ENCODE measurements at regions not wholly inside any gene's neighbourhood (a gene's known extent, or its start where the extent isn't known, plus 50 kb on each side); places are given as distances from the start of the nearest gene placed in this dataset.
"Not testable (repeated sequence)": the region's sequence is repeated elsewhere in the genome, so short reads cannot be mapped to it uniquely, and the experiment has no call there.

DNA sequence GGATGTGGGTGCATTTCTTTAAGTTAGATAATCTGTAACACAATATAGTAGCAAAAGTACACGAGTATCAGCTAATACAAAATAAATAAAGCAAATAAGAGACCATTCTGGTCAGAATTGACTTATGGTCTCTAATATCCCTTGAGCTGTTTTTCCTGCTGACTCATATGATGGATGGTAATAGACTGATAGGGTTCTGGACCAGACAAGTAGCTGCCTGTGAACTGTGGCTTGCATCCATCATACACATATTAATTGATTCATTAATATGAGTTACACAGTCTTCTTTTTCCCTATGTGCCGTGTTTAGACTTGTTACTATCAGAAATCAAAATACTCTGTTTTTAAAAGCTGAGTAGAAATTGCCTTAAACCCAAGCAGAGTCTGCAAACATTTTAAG, 762.8 kb downstream of the GATA3 start:
- FAIRE-seq (no peak), DNase-seq (ENCODE audit: insufficient read length) (no peak)
- TF ChIP-seq POLR2AphosphoS5 (IDR thresholded peaks at IDR 0.05; ENCODE audit: low read depth, low read length) (no peak), POLR2A (IDR thresholded peaks at IDR 0.05; ENCODE audit: low read depth, low read length) (no peak), TAF1 (IDR thresholded peaks at IDR 0.05; ENCODE audit: borderline replicate concordance, low read depth, low read length) (no peak)

DNA sequence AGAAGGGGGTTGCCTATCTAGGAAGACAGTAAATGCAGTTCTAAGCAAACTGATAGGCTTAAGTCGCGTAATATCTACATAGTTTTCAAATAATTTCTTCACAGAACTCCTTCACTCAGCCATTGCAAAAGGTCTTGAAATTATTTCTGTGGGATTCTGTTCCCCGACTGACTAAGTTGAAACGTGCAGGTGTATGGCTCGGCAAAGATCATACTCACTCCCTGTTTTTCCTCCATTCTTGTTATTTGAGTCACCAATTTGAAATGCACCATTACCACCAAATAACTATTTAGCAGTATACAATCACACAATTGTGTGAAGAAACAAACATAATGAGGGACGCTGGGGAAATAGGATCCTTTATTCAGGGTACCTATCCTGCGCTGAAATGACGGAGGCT, 771.1 kb downstream of the GATA3 start:
- no peak for DNase-seq (ENCODE audit: insufficient read length)
- FAIRE-seq, result no peak
- TF ChIP-seq TAF1 (IDR thresholded peaks at IDR 0.05; ENCODE audit: borderline replicate concordance, low read depth, low read length), result no peak

DNA sequence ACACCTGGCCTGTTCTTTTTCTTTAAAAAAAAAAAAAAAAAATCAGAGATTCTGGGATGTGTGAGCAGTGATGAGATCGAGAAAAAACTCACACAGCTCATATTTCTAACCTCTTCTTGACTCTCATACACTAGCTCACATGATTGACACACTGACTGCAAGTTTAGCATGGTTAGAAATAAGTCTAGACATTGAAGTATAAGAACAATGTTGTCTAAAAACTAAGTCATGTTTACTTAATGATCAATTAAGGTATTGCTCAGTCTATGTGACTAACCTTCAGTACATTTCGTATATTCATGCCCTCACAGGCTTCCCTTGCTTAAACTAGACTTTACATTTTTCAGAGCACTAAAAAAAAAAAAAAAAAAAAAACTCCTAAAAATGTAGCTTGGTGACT, 775.1 kb downstream of the GATA3 start:
- FAIRE-seq, result no peak
- no peak for DNase-seq (ENCODE audit: insufficient read length)
- TF ChIP-seq POLR2AphosphoS5 (IDR thresholded peaks at IDR 0.05; ENCODE audit: low read depth, low read length) (no peak), TAF1 (IDR thresholded peaks at IDR 0.05; ENCODE audit: borderline replicate concordance, low read depth, low read length) (no peak), POLR2A (IDR thresholded peaks at IDR 0.05; ENCODE audit: low read depth, low read length) (no peak)

DNA sequence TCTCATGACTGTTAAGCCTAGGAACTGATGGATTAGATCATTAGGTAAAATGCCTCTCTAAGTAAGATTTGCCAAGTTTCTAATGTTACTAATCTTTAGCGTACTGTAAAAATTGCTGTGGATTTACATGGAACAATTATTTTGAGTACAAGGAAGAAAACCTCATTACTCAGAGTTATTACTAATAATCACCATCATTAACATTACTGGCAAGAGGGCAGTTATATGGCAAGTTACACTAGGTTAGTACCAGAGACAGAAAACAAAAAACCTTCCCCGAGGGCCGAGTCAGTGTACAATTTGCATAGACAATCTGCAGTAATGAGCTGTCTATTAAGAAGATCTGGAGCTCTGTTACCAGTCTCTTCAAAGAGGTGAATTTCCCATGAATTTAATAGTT, 775.6 kb downstream of the GATA3 start:
- DNase-seq (ENCODE audit: insufficient read length) (no peak), FAIRE-seq (no peak)
- no peak for TF ChIP-seq POLR2A (IDR thresholded peaks at IDR 0.05; ENCODE audit: low read depth, low read length)
- TF ChIP-seq TAF1 (IDR thresholded peaks at IDR 0.05; ENCODE audit: borderline replicate concordance, low read depth, low read length), result no peak
- TF ChIP-seq POLR2AphosphoS5 (IDR thresholded peaks at IDR 0.05; ENCODE audit: low read depth, low read length), result no peak

DNA sequence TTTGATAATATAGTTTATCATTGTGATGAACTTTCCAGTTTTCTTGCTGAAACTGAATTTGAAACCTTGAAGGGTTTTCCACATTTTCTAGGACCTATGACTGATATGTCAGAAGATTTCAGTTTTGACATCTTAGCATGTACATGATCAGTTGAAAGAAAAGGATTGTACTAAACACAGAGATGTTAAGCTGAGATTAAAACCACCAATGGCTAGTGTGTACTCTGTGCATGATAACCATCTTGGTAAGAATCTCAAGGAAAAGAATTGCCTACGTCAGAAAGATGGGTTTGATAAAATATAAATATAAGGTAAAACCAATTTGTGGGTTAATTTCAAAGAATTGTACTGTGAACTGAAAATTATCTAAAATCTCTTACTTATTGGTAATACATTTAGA, 776.4 kb downstream of the GATA3 start:
- TF ChIP-seq POLR2AphosphoS5 (IDR thresholded peaks at IDR 0.05; ENCODE audit: low read depth, low read length), result no peak
- TF ChIP-seq TAF1 (IDR thresholded peaks at IDR 0.05; ENCODE audit: borderline replicate concordance, low read depth, low read length), result no peak
- no peak for TF ChIP-seq POLR2A (IDR thresholded peaks at IDR 0.05; ENCODE audit: low read depth, low read length)
- DNase-seq (ENCODE audit: insufficient read length) (no peak), FAIRE-seq (no peak)

DNA sequence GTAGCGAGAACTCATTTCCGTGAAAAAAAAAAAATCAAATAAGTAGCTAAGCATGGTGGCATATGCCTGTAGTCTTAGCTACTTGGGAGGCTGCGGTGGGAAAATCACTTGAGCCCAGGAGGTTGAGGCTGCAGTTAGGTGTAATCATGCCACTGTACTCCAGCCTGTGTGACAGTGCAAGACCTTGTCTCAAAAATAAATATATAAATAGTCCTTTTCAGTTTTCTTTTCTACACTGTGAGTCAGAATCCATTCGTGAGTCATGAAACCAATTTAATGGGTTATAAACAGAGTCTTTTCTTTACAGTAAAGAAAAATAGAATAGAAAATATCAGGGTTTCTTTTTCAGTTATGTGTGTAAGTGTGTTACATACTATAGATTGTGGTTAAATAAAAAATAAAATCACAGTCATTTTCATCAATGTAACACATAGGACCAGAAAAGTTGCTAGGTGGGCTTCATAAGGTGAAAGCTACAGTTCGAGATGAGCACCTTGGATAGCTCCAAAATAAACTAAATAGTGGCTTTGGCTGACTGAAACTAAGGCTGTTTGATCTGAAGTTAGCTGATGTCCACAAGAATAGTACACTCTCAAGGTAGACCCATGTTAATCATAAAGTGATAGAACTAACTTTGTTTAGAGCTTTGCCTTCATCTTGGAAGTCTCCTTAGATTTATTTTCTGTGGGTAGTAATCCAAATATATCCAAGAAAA, 781.1 kb downstream of the GATA3 start:
- no peak for DNase-seq (ENCODE audit: insufficient read length)
- no peak for FAIRE-seq
- TF ChIP-seq POLR2AphosphoS5 (IDR thresholded peaks at IDR 0.05; ENCODE audit: low read depth, low read length) (no peak), TAF1 (IDR thresholded peaks at IDR 0.05; ENCODE audit: borderline replicate concordance, low read depth, low read length) (no peak), POLR2A (IDR thresholded peaks at IDR 0.05; ENCODE audit: low read depth, low read length) (no peak)

DNA sequence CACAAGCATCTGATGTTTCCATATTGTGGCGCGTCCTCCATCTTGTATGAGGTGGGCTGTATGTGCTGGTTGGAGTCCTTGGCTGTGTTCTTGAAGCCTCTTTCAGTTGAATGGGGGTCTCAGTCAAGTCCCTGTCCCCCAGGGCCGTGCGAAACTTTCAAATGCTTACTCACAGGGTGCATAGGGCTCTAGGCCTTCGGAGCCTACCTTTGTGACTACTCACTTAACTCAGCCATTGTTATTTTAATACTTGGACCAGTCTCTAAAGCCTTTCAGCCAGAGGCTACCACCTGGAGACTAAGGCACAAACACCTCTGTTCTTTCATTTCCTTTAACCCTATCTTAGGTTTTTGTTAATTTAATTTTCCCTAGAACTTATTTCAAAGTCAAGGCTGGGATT, 785.9 kb downstream of the GATA3 start:
- DNase-seq (ENCODE audit: insufficient read length) (no peak), FAIRE-seq (no peak)
- TF ChIP-seq TAF1 (IDR thresholded peaks at IDR 0.05; ENCODE audit: borderline replicate concordance, low read depth, low read length) (no peak), POLR2AphosphoS5 (IDR thresholded peaks at IDR 0.05; ENCODE audit: low read depth, low read length) (no peak), POLR2A (IDR thresholded peaks at IDR 0.05; ENCODE audit: low read depth, low read length) (no peak)

DNA sequence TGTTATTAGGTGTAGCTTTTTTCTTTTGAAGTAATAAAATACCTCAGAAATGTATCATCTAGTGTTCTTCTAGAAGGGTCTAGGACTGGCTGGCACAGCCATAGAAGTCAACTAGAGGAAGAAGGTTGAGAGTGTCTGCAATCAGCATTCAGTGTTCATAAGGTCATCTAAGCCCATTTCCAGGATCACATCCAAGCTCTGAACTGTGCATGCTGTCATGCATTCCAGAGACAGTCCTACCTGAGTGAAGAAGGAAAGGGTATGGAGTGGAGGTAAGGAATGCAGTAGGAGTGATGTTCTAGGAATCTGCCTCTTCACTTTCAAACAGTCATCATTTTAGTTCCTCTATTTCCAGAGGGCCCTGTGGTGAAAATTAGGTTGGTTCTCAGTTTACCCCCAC, 789.7 kb downstream of the GATA3 start:
- DNase-seq (ENCODE audit: insufficient read length), result no peak
- no peak for FAIRE-seq
- no peak for TF ChIP-seq POLR2A (IDR thresholded peaks at IDR 0.05; ENCODE audit: low read depth, low read length)
- TF ChIP-seq TAF1 (IDR thresholded peaks at IDR 0.05; ENCODE audit: borderline replicate concordance, low read depth, low read length), result no peak
- TF ChIP-seq POLR2AphosphoS5 (IDR thresholded peaks at IDR 0.05; ENCODE audit: low read depth, low read length), result no peak

DNA sequence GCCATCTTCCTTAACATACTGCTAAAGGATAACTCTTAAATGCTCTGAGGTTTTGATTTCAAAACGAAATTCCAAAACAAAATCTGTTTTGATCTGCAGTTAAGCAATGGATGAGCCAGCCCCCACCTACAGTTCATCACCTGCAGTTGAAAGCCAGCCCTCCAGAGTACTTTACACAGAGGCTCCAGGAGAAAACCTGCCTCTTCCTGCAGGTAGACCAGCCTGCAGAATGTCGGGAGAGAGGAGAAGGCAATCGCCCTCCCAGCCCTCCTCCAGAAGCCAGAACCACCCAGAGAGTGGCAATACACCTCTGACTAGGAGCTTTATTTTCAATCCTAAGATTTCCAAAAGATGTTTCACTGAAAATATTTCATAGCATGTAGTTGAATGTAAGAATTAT, 798.1 kb downstream of the GATA3 start:
- DNase-seq (ENCODE audit: insufficient read length) (no peak), FAIRE-seq (no peak)
- TF ChIP-seq POLR2A (IDR thresholded peaks at IDR 0.05; ENCODE audit: low read depth, low read length), result no peak
- TF ChIP-seq POLR2AphosphoS5 (IDR thresholded peaks at IDR 0.05; ENCODE audit: low read depth, low read length), result no peak
- TF ChIP-seq TAF1 (IDR thresholded peaks at IDR 0.05; ENCODE audit: borderline replicate concordance, low read depth, low read length), result no peak

DNA sequence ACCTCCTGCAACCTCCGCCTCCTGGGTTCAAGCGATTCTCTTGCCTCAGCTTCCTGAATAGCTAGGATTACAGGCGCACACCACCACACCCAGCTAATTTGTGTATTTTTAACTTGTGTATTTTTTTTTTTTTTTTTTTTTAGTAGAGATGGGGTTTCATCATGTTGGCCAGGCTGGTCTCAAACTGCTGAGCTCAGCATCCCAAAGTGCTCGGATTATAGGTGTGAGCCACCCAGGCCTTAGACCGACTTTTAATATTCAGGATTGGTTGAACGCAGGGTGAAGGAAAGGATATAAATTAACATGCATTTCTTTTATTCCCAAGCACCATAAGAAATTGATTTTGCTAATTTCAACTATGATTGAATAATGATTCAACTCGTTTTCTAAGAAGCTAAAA, 798.6 kb downstream of the GATA3 start:
- TF ChIP-seq TAF1 (IDR thresholded peaks at IDR 0.05; ENCODE audit: borderline replicate concordance, low read depth, low read length) (no peak), POLR2A (IDR thresholded peaks at IDR 0.05; ENCODE audit: low read depth, low read length) (no peak), POLR2AphosphoS5 (IDR thresholded peaks at IDR 0.05; ENCODE audit: low read depth, low read length) (no peak)
- FAIRE-seq, result no peak
- DNase-seq (ENCODE audit: insufficient read length), result no peak

DNA sequence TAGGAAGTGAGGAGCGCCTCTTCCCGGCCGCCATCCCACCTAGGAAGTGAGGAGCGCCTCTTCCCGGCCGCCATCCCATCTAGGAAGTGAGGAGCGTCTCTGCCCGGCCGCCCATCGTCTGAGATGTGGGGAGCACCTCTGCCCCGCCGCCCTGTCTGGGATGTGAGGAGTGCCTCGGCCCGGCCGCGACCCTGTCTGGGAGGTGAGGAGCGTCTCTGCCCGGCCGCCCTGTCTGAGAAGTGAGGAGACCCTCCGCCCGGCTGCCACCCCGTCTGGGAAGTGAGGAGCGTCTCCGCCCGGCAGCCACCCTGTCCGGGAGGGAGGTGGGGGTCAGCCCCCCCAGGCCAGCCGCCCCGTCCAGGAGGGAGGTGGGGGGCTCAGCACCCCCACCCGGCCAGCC, 814.4 kb downstream of the GATA3 start:
- not testable (repeated sequence) for DNase-seq (ENCODE audit: insufficient read length); FAIRE-seq

DNA sequence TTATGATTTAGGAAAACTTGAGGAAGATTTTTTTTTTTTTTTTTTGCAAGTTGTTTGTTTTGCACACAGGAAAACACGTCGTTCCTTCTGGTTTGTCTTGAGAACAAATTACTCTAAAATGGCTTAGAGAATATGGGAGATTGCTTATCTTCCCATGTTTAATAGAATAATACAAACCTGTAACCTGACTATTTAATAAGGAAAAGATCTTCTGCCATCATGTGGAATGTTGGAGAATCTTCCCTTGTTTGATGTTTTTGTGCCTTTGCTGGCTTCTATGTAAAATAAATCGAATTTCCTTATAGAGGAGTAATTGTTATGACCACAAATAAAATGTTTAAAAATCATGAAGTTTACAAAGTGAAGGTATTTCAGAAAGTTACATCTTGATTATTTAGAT, 818.8 kb downstream of the GATA3 start:
- DNase-seq (ENCODE audit: insufficient read length) (no peak), FAIRE-seq (no peak)
- TF ChIP-seq POLR2A (IDR thresholded peaks at IDR 0.05; ENCODE audit: low read depth, low read length) (no peak), POLR2AphosphoS5 (IDR thresholded peaks at IDR 0.05; ENCODE audit: low read depth, low read length) (no peak), TAF1 (IDR thresholded peaks at IDR 0.05; ENCODE audit: borderline replicate concordance, low read depth, low read length) (no peak)

DNA sequence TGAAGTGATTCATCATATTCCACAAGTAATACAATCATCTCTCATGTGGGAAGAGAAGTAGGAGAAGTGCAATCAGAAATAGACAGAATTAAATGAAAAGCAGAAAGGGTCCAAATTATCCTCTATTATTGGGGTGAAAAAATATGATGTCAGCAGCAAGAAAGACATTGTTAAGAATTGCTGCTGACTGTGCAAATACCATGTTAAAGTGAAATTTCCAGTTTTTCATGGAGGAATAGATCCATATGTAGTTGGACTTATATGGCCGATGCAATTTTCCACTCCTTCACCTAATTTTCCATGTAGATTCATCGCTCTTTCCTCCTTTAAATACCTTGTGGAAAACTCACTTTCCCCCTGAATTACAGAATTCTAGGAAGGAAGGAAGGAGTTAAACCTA, 819.8 kb downstream of the GATA3 start:
- DNase-seq (ENCODE audit: insufficient read length), result no peak
- TF ChIP-seq POLR2A (IDR thresholded peaks at IDR 0.05; ENCODE audit: low read depth, low read length) (no peak), POLR2AphosphoS5 (IDR thresholded peaks at IDR 0.05; ENCODE audit: low read depth, low read length) (no peak), TAF1 (IDR thresholded peaks at IDR 0.05; ENCODE audit: borderline replicate concordance, low read depth, low read length) (no peak)
- no peak for FAIRE-seq
